ENCODE measurements at regions not wholly inside any gene's neighbourhood (a gene's known extent, or its start where the extent isn't known, plus 50 kb on each side); places are given as distances from the start of the nearest gene placed in this dataset.

GRCh38 chr9:117551171-117551570 lies 136.3 kb upstream of the ASTN2 start:
- FAIRE-seq (no peak), DNase-seq (ENCODE audit: extremely low spot score, insufficient read length, low read depth) (no peak)

GRCh38 chr9:117549444-117549843 lies 134.6 kb upstream of the ASTN2 start:
- FAIRE-seq (no peak), DNase-seq (ENCODE audit: extremely low spot score, insufficient read length, low read depth) (no peak)

- no peak for FAIRE-seq
- DNase-seq (ENCODE audit: extremely low spot score, insufficient read length, low read depth) = no peak
Measured at GRCh38 chr9:117548556-117548955, 133.7 kb upstream of the ASTN2 start.

GRCh38 chr9:117547904-117548303 lies 133.0 kb upstream of the ASTN2 start:
- FAIRE-seq (no peak), DNase-seq (ENCODE audit: extremely low spot score, insufficient read length, low read depth) (no peak)

GRCh38 chr9:117546894-117547678 lies 132.2 kb upstream of the ASTN2 start:
- no peak for DNase-seq (ENCODE audit: extremely low spot score, insufficient read length, low read depth)
- no peak for FAIRE-seq

GRCh38 chr9:117545846-117546245 lies 131.0 kb upstream of the ASTN2 start:
- DNase-seq (ENCODE audit: extremely low spot score, insufficient read length, low read depth) = no peak

GRCh38 chr9:117543089-117543488 lies 128.2 kb upstream of the ASTN2 start:
- no peak for DNase-seq (ENCODE audit: extremely low spot score, insufficient read length, low read depth)
- FAIRE-seq = no peak

More at GRCh38 chr9:117545846-117546245, 131.0 kb upstream of the ASTN2 start:
- no peak for FAIRE-seq

- no peak for FAIRE-seq
Measured at GRCh38 chr9:117542021-117542420, 127.2 kb upstream of the ASTN2 start.

GRCh38 chr9:117541181-117541580 lies 126.3 kb upstream of the ASTN2 start:
- FAIRE-seq (no peak), DNase-seq (ENCODE audit: extremely low spot score, insufficient read length, low read depth) (no peak)

More at GRCh38 chr9:117542021-117542420, 127.2 kb upstream of the ASTN2 start:
- no peak for DNase-seq (ENCODE audit: extremely low spot score, insufficient read length, low read depth)

GRCh38 chr9:117535973-117536372 lies 121.1 kb upstream of the ASTN2 start:
- no peak for FAIRE-seq
- DNase-seq (ENCODE audit: extremely low spot score, insufficient read length, low read depth) = no peak

- DNase-seq (ENCODE audit: extremely low spot score, insufficient read length, low read depth) (no peak), FAIRE-seq (no peak)
Measured at GRCh38 chr9:117535434-117535833, 120.6 kb upstream of the ASTN2 start.

- DNase-seq (ENCODE audit: extremely low spot score, insufficient read length, low read depth) (no peak), FAIRE-seq (no peak)
Measured at GRCh38 chr9:117528225-117528624, 113.4 kb upstream of the ASTN2 start.

GRCh38 chr9:117526674-117527073 lies 111.8 kb upstream of the ASTN2 start:
- DNase-seq (ENCODE audit: extremely low spot score, insufficient read length, low read depth) (no peak), FAIRE-seq (no peak)

GRCh38 chr9:117523531-117524153 lies 108.8 kb upstream of the ASTN2 start:
- FAIRE-seq (no peak), DNase-seq (ENCODE audit: extremely low spot score, insufficient read length, low read depth) (no peak)

- FAIRE-seq = no peak
Measured at GRCh38 chr9:117521293-117521692, 106.4 kb upstream of the ASTN2 start.

GRCh38 chr9:117516676-117517632 lies 102.1 kb upstream of the ASTN2 start:
- no peak for FAIRE-seq

More at GRCh38 chr9:117521293-117521692, 106.4 kb upstream of the ASTN2 start:
- no peak for DNase-seq (ENCODE audit: extremely low spot score, insufficient read length, low read depth)

GRCh38 chr9:117511852-117512481 lies 97.1 kb upstream of the ASTN2 start:
- FAIRE-seq (no peak), DNase-seq (ENCODE audit: extremely low spot score, insufficient read length, low read depth) (no peak)

More at GRCh38 chr9:117516676-117517632, 102.1 kb upstream of the ASTN2 start:
- DNase-seq (ENCODE audit: extremely low spot score, insufficient read length, low read depth) = no peak

- DNase-seq (ENCODE audit: extremely low spot score, insufficient read length, low read depth) = no peak
Measured at GRCh38 chr9:117496307-117496706, 81.5 kb upstream of the ASTN2 start.

GRCh38 chr9:117494401-117495090 lies 79.7 kb upstream of the ASTN2 start:
- no peak for FAIRE-seq
- no peak for DNase-seq (ENCODE audit: extremely low spot score, insufficient read length, low read depth)

More at GRCh38 chr9:117496307-117496706, 81.5 kb upstream of the ASTN2 start:
- FAIRE-seq = no peak

All from GM18507 (cell line).